Trophoblast cell (in vitro differentiated cells and primary cell): ENCODE measurements at regions not wholly inside any gene's neighbourhood (a gene's known extent, or its start where the extent isn't known, plus 50 kb on each side); places are given as distances from the start of the nearest gene placed in this dataset.

Source experiments
- DNase-seq, 2 donors: peaks; one replicate each; pipeline ENCODE4 v3.0.0-alpha.2; 2016
- H2AFZ ChIP-seq: 2 replicates; pipeline ENCODE4 v1.6.1; 2013; ENCODE audit warnings: low read length, moderate library complexity, mild to moderate bottlenecking; ENCODE audit not compliant: insufficient read depth, poor library complexity
- H2AK5ac ChIP-seq: 2 replicates; pipeline ENCODE4 v1.6.1; 2013; ENCODE audit warnings: mild to moderate bottlenecking, low read length
- H2BK120ac ChIP-seq: 2 replicates; pipeline ENCODE4 v1.6.1; 2013; ENCODE audit warnings: low read length, mild to moderate bottlenecking, moderate library complexity; ENCODE audit not compliant: insufficient read depth, poor library complexity
- H2BK12ac ChIP-seq: 2 replicates; pipeline ENCODE4 v1.6.1; 2013; ENCODE audit warnings: mild to moderate bottlenecking, low read length, moderate library complexity
- H2BK5ac ChIP-seq: 2 replicates; pipeline ENCODE4 v1.6.1; 2013; ENCODE audit warnings: low read length, low read depth, moderate library complexity, mild to moderate bottlenecking; ENCODE audit not compliant: poor library complexity
- H3K14ac ChIP-seq: 2 replicates; pipeline ENCODE4 v1.6.1; 2013; ENCODE audit warnings: mild to moderate bottlenecking, low read length
- H3K18ac ChIP-seq: 2 replicates; pipeline ENCODE4 v1.6.1; 2013; ENCODE audit warnings: mild to moderate bottlenecking, low read length
- H3K23ac ChIP-seq: 2 replicates; pipeline ENCODE4 v1.6.1; 2013; ENCODE audit warnings: low read length
- H3K27ac ChIP-seq: 2 replicates; pipeline ENCODE4 v1.5.1; 2013; ENCODE audit warnings: low read depth, mild to moderate bottlenecking, inconsistent platforms, low read length, moderate library complexity
- H3K27me3 ChIP-seq: 2 replicates; pipeline ENCODE4 v1.6.1; 2013; ENCODE audit warnings: inconsistent platforms, mild to moderate bottlenecking, low read length, moderate library complexity; ENCODE audit not compliant: insufficient read depth
- H3K36me3 ChIP-seq, 2 experiments: 1 replicate in 1 of 2; 2 replicates in 1 of 2; pipeline ENCODE4 v1.6.1; 2013; ENCODE audit warnings: low read length in 2 of 2, mild to moderate bottlenecking in 2 of 2, moderate library complexity in 1 of 2; ENCODE audit not compliant: insufficient read depth in 2 of 2, control insufficient read depth in 1 of 2
- H3K4ac ChIP-seq: 2 replicates; pipeline ENCODE4 v1.6.1; 2013; ENCODE audit warnings: low read depth, mild to moderate bottlenecking, low read length, moderate library complexity
- H3K4me1 ChIP-seq, 2 experiments: 1 replicate in 1 of 2; 2 replicates in 1 of 2; pipeline ENCODE4 v1.6.1; 2013; ENCODE audit warnings: low read length in 2 of 2, mild to moderate bottlenecking in 2 of 2, moderate library complexity in 1 of 2; ENCODE audit not compliant: insufficient read depth in 2 of 2, control insufficient read depth in 1 of 2
- H3K4me2 ChIP-seq: 2 replicates; pipeline ENCODE4 v1.6.1; 2013; ENCODE audit warnings: inconsistent platforms, mild to moderate bottlenecking, low read length, moderate library complexity
- H3K4me3 ChIP-seq: 2 replicates; pipeline ENCODE4 v1.5.1; 2013; ENCODE audit warnings: mild to moderate bottlenecking, low read depth, low read length, inconsistent platforms
- H3K79me1 ChIP-seq: one replicate; pipeline ENCODE4 v1.6.1; 2013; ENCODE audit warnings: low read length
- H3K79me2 ChIP-seq: 2 replicates; pipeline ENCODE4 v1.6.1; 2013; ENCODE audit warnings: low read length, mild to moderate bottlenecking; ENCODE audit not compliant: control insufficient read depth, insufficient read depth, poor library complexity
- H3K9ac ChIP-seq: 2 replicates; pipeline ENCODE4 v1.6.1; 2013; ENCODE audit warnings: mild to moderate bottlenecking, low read length
- H3K9me3 ChIP-seq: 2 replicates; pipeline ENCODE4 v1.6.1; 2013; ENCODE audit warnings: low read depth, mild to moderate bottlenecking, control low read depth, inconsistent platforms, low read length; ENCODE audit not compliant: insufficient read depth
- H4K12ac ChIP-seq: 2 replicates; pipeline ENCODE4 v1.6.1; 2013; ENCODE audit warnings: low read depth, mild to moderate bottlenecking, low read length, moderate library complexity
- H4K8ac ChIP-seq: 2 replicates; pipeline ENCODE4 v1.6.1; 2013; ENCODE audit warnings: low read depth, mild to moderate bottlenecking, low read length, moderate library complexity
- H4K91ac ChIP-seq: one replicate; pipeline ENCODE4 v1.6.1; 2013; ENCODE audit warnings: low read depth, mild to moderate bottlenecking, low read length, moderate library complexity
- WGBS: extraction: QIAGEN DNeasy Blood & Tissue Kit; methylation state at CpG from one replicate; pipeline ENCODE4 v1.1.7; 2013; ENCODE audit warnings: missing lambda C conversion rate; ENCODE audit not compliant: insufficient read length, insufficient coverage; ENCODE audit errors: extremely low coverage; 5-methylcytosine and 5-hydroxymethylcytosine counted together

- no peak overlapping the region for H2BK5ac ChIP-seq
- H3K4me3 ChIP-seq: no peak overlapping the region
- WGBS: no CpG with 5 or more reads among the region's 2 CpGs
- no peaks in the 10 kb centered on the region for H3K36me3 ChIP-seq
- H3K14ac ChIP-seq: no peak overlapping the region
- H2AK5ac ChIP-seq: no peak overlapping the region
- no peaks in the 10 kb centered on the region for H3K27me3 ChIP-seq
- DNase-seq: no peak
- H3K18ac ChIP-seq: no peak overlapping the region
- no peak overlapping the region for H2BK120ac ChIP-seq
- H4K91ac ChIP-seq: no peak overlapping the region
- H3K9me3 ChIP-seq: no peaks in the 10 kb centered on the region
- H4K8ac ChIP-seq: no peak overlapping the region
- H3K23ac ChIP-seq: no peak overlapping the region
- no peak overlapping the region for H3K4me2 ChIP-seq
- no peak overlapping the region for H3K4ac ChIP-seq
- no peak overlapping the region for H3K27ac ChIP-seq
- H3K79me2 ChIP-seq: no peaks in the 10 kb centered on the region
- no peak overlapping the region for H4K12ac ChIP-seq
- H3K4me1 ChIP-seq: no peaks in the 10 kb centered on the region
- H3K9ac ChIP-seq: no peak overlapping the region
- no peak overlapping the region for H2AFZ ChIP-seq
- H3K79me1 ChIP-seq: no peaks in the 10 kb centered on the region
- no peak overlapping the region for H2BK12ac ChIP-seq
Measured at GRCh38 chr18:40751186-40751585, 1203.8 kb upstream of the PIK3C3 start.

DNA sequence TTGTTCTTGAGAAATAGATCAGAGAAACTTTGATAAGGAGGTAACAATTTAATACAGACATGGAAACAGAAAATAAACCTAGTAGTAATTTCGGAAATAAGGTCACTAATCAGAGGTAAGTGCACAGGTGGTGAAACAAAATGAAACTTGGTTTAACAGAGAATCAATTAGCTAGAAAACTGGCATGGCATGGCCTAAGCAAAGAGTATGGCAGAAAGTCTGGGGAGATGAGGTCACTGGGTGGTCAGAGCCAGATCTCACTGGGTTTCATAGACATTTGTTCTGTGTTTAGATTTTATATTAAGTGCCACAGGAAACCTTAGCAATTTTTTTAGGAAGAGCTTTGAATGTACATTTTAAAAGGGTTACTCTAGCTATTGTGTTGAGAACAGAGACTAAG, 1216.0 kb upstream of the PIK3C3 start:
- no peak overlapping the region for H3K27ac ChIP-seq
- H3K4me1 ChIP-seq: no peaks in the 10 kb centered on the region
- DNase-seq: no peak
- no peak overlapping the region for H3K9ac ChIP-seq
- no peak overlapping the region for H3K18ac ChIP-seq
- H3K4me3 ChIP-seq: no peak overlapping the region
- H3K79me2 ChIP-seq: no peaks in the 10 kb centered on the region
- no peak overlapping the region for H3K14ac ChIP-seq
- H2BK12ac ChIP-seq: no peak overlapping the region
- no peaks in the 10 kb centered on the region for H3K27me3 ChIP-seq
- H3K9me3 ChIP-seq: no peaks in the 10 kb centered on the region
- H3K36me3 ChIP-seq: no peaks in the 10 kb centered on the region
- no peak overlapping the region for H4K8ac ChIP-seq
- no peak overlapping the region for H4K12ac ChIP-seq
- H4K91ac ChIP-seq: no peak overlapping the region
- H2BK5ac ChIP-seq: no peak overlapping the region
- no peak overlapping the region for H3K23ac ChIP-seq
- H2AK5ac ChIP-seq: no peak overlapping the region
- H3K79me1 ChIP-seq: no peaks in the 10 kb centered on the region
- H2BK120ac ChIP-seq: no peak overlapping the region
- no peak overlapping the region for H3K4ac ChIP-seq
- H2AFZ ChIP-seq: no peak overlapping the region
- no peak overlapping the region for H3K4me2 ChIP-seq
- WGBS: no CpG with 5 or more reads among the region's 1 CpG

DNA sequence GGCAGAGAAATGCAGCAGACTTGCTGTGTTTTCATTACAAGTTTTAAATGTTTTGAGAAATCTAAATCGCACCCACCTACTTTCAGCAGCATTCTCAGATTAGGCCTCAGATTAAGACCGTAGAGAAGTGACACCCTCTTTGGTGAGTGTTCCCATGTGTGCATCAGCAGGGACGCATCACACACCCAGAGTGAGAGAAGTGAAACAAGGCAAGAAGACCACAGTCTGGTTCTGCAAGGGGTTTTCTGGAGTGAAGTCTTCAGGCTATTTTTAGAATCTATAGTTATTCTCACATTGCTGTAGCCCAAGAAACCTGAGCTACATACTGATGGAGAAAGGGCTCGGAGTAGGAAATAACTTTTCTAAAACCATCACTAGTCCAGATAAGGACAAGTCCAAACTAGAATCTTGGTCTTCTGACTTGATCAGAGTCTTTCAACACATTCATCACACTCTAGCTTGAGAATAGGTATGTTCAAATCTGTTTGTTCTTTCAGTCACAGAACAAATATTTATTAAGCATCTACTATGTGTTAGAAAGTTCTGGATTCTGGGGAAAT, 1216.6 kb upstream of the PIK3C3 start:
- no CpG with 5 or more reads among the region's 4 CpGs for WGBS
- Histone ChIP-seq H3K79me1 (no peaks in the 10 kb centered on the region), H3K27me3 (no peaks in the 10 kb centered on the region)

DNA sequence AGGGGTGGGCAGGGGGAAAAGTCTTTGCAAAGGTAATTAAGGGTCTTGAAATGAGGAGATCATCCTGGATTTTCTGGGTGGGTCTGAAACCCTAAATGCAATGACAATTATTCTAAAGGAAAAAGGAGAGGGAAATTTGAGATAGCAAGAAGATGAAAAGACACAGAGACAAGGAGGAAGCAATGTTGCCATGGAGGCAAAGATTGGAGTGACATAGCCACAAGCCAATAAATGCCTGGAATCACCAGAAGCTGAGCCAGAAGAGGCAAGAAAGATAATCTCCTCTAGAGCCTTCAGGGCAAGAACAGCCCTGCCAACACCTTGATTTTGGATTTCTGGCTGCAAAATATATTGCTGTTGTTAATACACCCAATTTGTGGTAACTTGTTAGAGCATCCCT, 1246.3 kb upstream of the PIK3C3 start:
- H3K36me3 ChIP-seq: no peaks in the 10 kb centered on the region
- no peak overlapping the region for H3K4me2 ChIP-seq
- H4K8ac ChIP-seq: no peak overlapping the region
- H4K12ac ChIP-seq: no peak overlapping the region
- no peak for DNase-seq
- no peak overlapping the region for H3K14ac ChIP-seq
- H2AK5ac ChIP-seq: no peak overlapping the region
- no peaks in the 10 kb centered on the region for H3K27me3 ChIP-seq
- no peak overlapping the region for H3K4ac ChIP-seq
- no peak overlapping the region for H2BK12ac ChIP-seq
- no peaks in the 10 kb centered on the region for H3K79me1 ChIP-seq
- H3K9ac ChIP-seq: no peak overlapping the region
- H3K23ac ChIP-seq: no peak overlapping the region
- no peak overlapping the region for H2BK120ac ChIP-seq
- H3K4me1 ChIP-seq: no peaks in the 10 kb centered on the region
- H2BK5ac ChIP-seq: no peak overlapping the region
- H3K27ac ChIP-seq: no peak overlapping the region
- no peak overlapping the region for H2AFZ ChIP-seq
- H3K18ac ChIP-seq: no peak overlapping the region
- H4K91ac ChIP-seq: no peak overlapping the region
- H3K79me2 ChIP-seq: no peaks in the 10 kb centered on the region
- H3K4me3 ChIP-seq: no peak overlapping the region
- H3K9me3 ChIP-seq: no peaks in the 10 kb centered on the region

More for the DNA sequence above, 1216.6 kb upstream of the PIK3C3 start:
- Histone ChIP-seq H2AK5ac (no peak overlapping the region), H4K8ac (no peak overlapping the region), H3K4me1 (no peaks in the 10 kb centered on the region), H2BK5ac (no peak overlapping the region), H2BK12ac (no peak overlapping the region), H4K12ac (no peak overlapping the region), H3K36me3 (no peaks in the 10 kb centered on the region), H3K18ac (no peak overlapping the region), H2AFZ (no peak overlapping the region), H4K91ac (no peak overlapping the region), H2BK120ac (no peak overlapping the region), H3K23ac (no peak overlapping the region), H3K4ac (no peak overlapping the region), H3K14ac (no peak overlapping the region), H3K4me2 (no peak overlapping the region), H3K4me3 (no peak overlapping the region), H3K27ac (no peak overlapping the region), H3K9me3 (no peaks in the 10 kb centered on the region), H3K79me2 (no peaks in the 10 kb centered on the region), H3K9ac (no peak overlapping the region)
- DNase-seq: no peak
